ENCODE measurements at regions not wholly inside any gene's neighbourhood (a gene's known extent, or its start where the extent isn't known, plus 50 kb on each side); places are given as distances from the start of the nearest gene placed in this dataset.
"Not testable (repeated sequence)": the region's sequence is repeated elsewhere in the genome, so short reads cannot be mapped to it uniquely, and the experiment has no call there.

DNA sequence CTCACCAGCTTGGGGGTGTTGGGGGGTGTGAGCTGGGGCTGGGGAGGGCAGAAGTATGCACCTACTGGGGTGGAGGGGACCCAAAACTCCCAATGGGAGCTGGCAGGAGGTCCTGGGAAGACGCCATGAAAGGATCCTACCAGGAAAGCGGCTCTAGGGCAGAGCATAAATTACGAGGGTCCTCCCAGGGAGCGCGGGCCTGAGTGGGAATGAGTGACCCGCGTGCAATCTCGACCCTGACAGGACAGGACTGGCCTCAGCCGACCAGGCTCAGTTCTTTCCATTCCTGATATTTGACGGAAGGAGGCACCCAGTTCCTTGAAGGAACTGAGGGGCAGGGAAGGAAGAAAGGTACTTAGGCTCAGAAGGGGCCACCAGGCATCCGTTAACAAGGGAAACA, 1452.8 kb upstream of the TPTE start:
- not testable (repeated sequence) for DNase-seq

DNA sequence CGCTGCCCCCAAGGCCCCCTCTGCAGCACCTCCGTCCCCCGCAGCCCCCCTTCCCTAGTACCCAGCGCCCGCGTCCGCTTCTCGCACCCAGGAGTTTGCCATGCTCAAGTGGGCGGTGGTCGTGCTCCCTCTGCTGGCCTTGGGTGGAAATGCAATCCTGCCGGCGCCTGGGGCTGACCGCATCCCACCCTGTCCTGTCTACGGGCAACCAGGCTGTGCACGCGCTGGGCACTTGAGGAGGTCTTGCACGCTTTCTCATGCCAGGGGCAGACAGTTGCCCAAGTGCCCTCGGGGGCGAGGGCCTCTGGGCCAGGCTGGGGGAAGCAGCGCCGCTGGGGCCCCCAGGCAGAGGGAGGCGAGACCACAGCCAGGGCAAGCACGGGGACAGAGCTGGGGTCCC, 1450.7 kb upstream of the TPTE start:
- not testable (repeated sequence) for DNase-seq

DNA sequence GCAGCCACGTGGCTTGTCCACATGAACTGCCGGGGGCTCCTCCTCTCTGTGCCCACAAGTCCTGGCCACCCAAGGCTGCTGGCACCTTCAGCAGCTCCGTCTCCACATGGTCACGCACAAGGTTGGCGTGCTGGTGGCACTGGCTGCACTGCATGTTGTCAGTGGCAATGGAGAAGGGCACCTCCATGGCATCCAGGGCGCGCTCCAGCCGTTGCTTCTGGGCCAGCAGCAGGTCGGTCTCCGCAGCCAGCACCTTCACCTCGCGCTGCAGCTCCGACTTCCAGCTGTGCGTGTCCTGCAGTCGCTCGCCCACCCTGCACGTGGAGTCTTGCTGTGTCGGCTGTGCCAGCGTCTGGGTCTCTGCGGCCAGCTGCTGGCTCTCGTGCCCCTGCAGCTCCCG, 1448.4 kb upstream of the TPTE start:
- not testable (repeated sequence) for DNase-seq

DNA sequence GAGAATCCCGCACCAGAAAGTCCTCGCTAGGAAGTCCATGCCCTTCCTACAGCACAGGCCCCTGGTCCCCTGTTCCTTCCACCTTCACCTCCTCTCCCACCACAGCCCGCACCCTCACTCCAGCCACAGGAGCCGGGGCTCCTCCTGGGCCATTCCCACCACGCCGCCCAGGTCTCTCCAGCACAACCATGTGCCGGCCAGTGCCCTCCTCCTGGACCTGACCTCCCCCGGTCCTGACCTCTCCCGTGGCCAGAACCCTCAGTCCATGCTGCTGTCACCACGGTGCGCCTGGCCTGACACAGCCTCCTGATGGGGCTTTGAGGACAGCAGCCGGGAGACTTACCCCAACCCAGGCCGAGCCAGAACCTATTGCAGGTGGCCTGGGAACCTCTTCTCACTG, 1446.6 kb upstream of the TPTE start:
- DNase-seq, result not testable (repeated sequence)

DNA sequence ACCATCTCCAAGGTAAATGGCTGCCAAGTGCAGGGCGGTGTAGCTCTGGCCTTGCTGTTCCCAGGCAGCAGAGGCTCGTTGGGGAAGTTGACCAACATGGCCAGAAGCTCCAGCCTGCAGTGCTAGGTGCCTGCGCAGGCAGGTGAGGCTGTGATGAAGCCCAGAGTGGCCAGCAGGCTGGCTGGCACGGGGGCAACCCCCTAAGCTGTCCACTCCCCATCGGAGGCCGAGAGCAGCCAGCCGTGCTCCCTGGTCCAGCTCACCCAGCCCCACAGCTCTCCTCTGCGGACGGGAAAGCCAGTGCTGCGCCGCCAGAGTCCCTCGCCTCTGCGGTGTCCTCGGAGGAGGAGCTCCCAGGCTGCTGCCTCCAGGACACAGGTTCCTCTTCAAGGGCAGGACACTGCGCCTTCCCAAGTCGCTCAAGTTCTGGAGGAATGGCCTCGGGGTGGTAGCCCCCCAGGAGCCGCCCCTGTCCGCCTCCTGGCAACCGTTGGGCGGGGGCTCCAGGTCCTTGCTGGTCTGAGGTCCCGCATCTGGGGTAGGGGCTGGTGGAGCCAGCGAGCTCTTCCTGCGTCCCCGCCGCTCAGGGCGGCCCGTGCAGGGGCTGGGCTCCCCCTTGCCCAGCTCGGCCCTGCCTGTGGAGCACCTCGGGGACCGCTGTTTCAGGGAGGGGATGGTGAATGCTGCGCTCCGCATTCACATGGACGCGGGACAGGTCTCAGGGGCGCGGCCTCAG, 1438.1 kb upstream of the TPTE start:
- not testable (repeated sequence) for DNase-seq

DNA sequence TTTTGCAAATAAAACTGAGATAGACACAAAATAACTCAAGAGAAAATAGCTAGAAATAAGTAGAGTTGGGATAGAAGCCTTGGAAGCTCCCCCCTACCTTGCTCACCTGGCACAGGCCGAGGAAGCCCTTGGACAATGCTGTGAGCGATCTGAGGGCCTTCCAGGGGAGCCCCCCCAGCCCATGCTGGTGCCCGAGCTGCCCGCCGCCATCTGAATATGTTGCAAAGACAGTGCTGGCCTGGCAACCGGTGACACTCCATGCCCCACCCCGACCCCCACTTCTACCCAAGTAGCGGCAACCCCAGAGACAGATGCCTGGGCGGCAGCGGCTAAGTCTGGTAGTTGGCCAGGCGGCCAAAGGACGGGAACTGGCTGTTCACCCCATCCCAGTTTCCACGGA, 1435.1 kb upstream of the TPTE start:
- not testable (repeated sequence) for DNase-seq

DNA sequence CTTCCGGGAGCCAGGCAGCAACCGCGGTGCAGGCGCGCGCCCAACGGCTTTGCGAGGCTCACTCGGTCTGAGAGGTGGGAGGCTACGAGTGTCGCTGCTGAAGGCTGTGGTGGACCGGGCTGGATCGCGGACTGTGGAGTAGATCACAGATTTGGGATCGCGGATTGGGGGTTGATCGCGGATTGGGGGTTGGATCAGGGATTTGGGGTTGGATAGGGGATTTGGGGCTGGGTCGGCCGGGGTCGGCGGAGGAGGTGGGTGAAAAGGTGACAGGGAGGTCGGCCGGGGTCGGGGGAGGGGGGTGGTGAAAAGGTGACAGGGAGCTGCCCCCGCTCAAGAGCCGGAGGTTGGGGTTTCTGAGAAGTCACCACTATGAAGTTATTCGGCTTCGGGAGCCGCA, 1433.6 kb upstream of the TPTE start:
- DNase-seq, result not testable (repeated sequence)

DNA sequence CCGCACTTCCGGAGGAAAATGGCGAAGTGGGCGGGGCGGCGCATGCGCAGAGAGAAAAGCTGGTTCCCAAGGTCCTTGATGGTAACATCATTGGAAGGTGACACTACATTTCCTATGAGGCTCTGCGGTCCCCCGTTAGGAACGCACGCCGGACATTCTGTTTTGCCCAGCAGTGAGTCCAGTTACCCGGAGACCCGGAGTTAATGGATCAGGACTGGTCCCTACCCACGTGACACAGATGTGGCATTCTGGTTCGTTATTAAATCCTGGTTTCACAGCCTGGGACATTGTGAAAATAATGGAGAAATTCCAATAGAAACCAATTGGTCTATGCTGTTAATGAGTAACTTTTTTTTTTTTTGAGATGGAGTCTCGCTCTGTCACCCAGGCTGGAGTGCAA, 1391.6 kb upstream of the TPTE start:
- not testable (repeated sequence) for DNase-seq

DNA sequence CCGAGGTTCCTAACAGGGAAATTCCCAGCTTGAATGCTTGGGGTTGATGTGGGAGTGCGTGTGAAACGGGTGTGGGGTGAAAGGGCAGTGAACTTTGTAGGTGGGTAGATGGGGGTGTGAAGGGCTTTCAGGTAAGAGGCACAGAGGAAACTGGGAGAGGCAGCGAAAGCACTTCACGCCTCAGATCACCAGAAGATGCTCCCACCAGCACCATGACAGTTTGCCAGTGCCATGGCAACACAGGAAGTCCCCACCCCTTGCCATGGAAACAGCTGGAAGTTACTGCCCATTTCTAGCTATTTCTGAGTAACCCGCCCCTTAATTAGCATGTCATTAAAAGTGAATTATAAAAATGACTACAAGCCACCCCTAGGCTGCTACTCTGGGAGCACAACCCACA, 1390.6 kb upstream of the TPTE start:
- not testable (repeated sequence) for DNase-seq
